ENCODE measurements at regions not wholly inside any gene's neighbourhood (a gene's known extent, or its start where the extent isn't known, plus 50 kb on each side); places are given as distances from the start of the nearest gene placed in this dataset.

GRCh38 chr11:109300211-109300610, 121.8 kb upstream of the C11orf87 start:
- TF ChIP-seq, protein P1, sequence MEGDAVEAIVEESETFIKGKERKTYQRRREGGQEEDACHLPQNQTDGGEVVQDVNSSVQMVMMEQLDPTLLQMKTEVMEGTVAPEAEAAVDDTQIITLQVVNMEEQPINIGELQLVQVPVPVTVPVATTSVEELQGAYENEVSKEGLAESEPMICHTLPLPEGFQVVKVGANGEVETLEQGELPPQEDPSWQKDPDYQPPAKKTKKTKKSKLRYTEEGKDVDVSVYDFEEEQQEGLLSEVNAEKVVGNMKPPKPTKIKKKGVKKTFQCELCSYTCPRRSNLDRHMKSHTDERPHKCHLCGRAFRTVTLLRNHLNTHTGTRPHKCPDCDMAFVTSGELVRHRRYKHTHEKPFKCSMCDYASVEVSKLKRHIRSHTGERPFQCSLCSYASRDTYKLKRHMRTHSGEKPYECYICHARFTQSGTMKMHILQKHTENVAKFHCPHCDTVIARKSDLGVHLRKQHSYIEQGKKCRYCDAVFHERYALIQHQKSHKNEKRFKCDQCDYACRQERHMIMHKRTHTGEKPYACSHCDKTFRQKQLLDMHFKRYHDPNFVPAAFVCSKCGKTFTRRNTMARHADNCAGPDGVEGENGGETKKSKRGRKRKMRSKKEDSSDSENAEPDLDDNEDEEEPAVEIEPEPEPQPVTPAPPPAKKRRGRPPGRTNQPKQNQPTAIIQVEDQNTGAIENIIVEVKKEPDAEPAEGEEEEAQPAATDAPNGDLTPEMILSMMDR (IDR thresholded peaks at IDR 0.05): no peak
- TF ChIP-seq EZH2phosphoT487 (IDR thresholded peaks at IDR 0.05) (no peak), EZH2 (IDR thresholded peaks at IDR 0.05) (no peak)

All from neural progenitor cell (in vitro differentiated cells).